PFSK-1 (cell line): ENCODE measurements at regions not wholly inside any gene's neighbourhood (a gene's known extent, or its start where the extent isn't known, plus 50 kb on each side); places are given as distances from the start of the nearest gene placed in this dataset.

Experiments
- FOXP2 ChIP-seq: optimal IDR thresholded peaks from 2 replicates; pipeline ENCODE3; 2011; ENCODE audit warnings: borderline replicate concordance, control low read depth, inconsistent platforms; ENCODE audit not compliant: insufficient read depth; ENCODE audit errors: extremely low read length, extremely low read depth
- POLR2AphosphoS5 ChIP-seq: IDR thresholded peaks from 2 replicates; pipeline ENCODE4 v1.6.1; 2012; ENCODE audit warnings: low read depth, mild to moderate bottlenecking, control low read depth, low read length, moderate library complexity
- REST ChIP-seq, 2 experiments: IDR thresholded peaks; 2 replicates each; pipeline versions ENCODE4 v1.6.1 to v1.8.0; 2011 to 2012; ENCODE audit warnings: low read depth in 2 of 2, low read length in 2 of 2, control low read depth in 1 of 2, inconsistent platforms in 1 of 2, mild to moderate bottlenecking in 1 of 2, moderate library complexity in 1 of 2; ENCODE audit not compliant: insufficient read depth in 1 of 2
- SIN3A ChIP-seq: IDR thresholded peaks from 2 replicates; pipeline ENCODE4 v1.6.1; 2012; ENCODE audit warnings: mild to moderate bottlenecking, low read length, moderate library complexity, borderline replicate concordance; ENCODE audit not compliant: insufficient read depth
- TAF1 ChIP-seq: IDR thresholded peaks from 2 replicates; pipeline ENCODE4 v1.6.1; 2012; ENCODE audit warnings: low read length, control low read depth, borderline replicate concordance; ENCODE audit not compliant: insufficient read depth

GRCh38 chr1:189874715-189875435, 602.8 kb downstream of the BRINP3 start:
- TF ChIP-seq FOXP2: no peak
- no peak for TF ChIP-seq TAF1
- TF ChIP-seq REST (IDR thresholded peaks at IDR 0.05; ENCODE audit: insufficient read depth in 1 of 2, low read depth in 2 of 2, low read length in 2 of 2): no peak
- no peak for TF ChIP-seq POLR2AphosphoS5
- no peak for TF ChIP-seq SIN3A

- TF ChIP-seq SIN3A: no peak
Measured at GRCh38 chr1:189880135-189880534, 597.5 kb downstream of the BRINP3 start.

GRCh38 chr1:189899686-189900425, 577.8 kb downstream of the BRINP3 start:
- TF ChIP-seq FOXP2 (no peak), POLR2AphosphoS5 (no peak), SIN3A (no peak), TAF1 (no peak), REST (IDR thresholded peaks at IDR 0.05; ENCODE audit: insufficient read depth in 1 of 2, low read depth in 2 of 2, low read length in 2 of 2) (no peak)

GRCh38 chr1:189904509-189904908, 573.2 kb downstream of the BRINP3 start:
- TF ChIP-seq TAF1: no peak
- TF ChIP-seq FOXP2: no peak
- no peak for TF ChIP-seq SIN3A
- TF ChIP-seq REST (IDR thresholded peaks at IDR 0.05; ENCODE audit: insufficient read depth in 1 of 2, low read depth in 2 of 2, low read length in 2 of 2): no peak
- no peak for TF ChIP-seq POLR2AphosphoS5

GRCh38 chr1:189908113-189908512, 569.6 kb downstream of the BRINP3 start:
- TF ChIP-seq SIN3A: no peak
- TF ChIP-seq FOXP2: no peak
- TF ChIP-seq POLR2AphosphoS5: no peak
- TF ChIP-seq TAF1: no peak
- no peak for TF ChIP-seq REST (IDR thresholded peaks at IDR 0.05; ENCODE audit: insufficient read depth in 1 of 2, low read depth in 2 of 2, low read length in 2 of 2)
